ENCODE measurements at regions not wholly inside any gene's neighbourhood (a gene's known extent, or its start where the extent isn't known, plus 50 kb on each side); places are given as distances from the start of the nearest gene placed in this dataset.

DNA sequence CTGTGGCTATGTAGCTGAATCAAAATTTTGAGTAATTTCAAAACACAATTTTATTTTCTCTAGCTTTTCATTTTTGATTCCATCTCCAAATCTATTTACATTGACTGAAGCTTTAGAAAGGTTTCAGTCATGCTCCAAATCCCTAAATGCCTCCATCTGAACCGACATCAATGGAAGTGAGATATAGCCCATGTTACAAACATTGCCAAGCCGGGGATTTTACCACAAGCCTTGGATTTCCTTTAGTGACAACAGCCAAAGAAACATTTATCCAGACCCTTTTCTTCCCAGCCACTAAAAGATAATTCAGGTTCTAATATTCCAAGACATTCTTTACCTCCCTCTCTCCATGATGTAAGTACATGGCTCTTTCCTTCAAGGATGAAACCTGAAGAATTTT is 1087.7 kb upstream of the SEMA6A start:
- no peaks in the 10 kb centered on the region for H4K20me1 ChIP-seq (ENCODE audit: control insufficient read depth, insufficient read depth, low read depth, low read length)
- H3K27ac ChIP-seq (ENCODE audit: low read depth, low read length): no peak overlapping the region
- no peaks in the 10 kb centered on the region for H3K9me3 ChIP-seq (ENCODE audit: control insufficient read depth, insufficient read depth, low read length)
- H3K9me2 ChIP-seq (replicated peaks; ENCODE audit: control insufficient read depth, low read length): no peaks in the 10 kb centered on the region
- H3K79me2 ChIP-seq (ENCODE audit: control insufficient read depth, low read length): no peaks in the 10 kb centered on the region
- TF ChIP-seq EZH2phosphoT487 (IDR thresholded peaks at IDR 0.05; ENCODE audit: borderline replicate concordance, low read length): no peak
- TF ChIP-seq, protein P1, sequence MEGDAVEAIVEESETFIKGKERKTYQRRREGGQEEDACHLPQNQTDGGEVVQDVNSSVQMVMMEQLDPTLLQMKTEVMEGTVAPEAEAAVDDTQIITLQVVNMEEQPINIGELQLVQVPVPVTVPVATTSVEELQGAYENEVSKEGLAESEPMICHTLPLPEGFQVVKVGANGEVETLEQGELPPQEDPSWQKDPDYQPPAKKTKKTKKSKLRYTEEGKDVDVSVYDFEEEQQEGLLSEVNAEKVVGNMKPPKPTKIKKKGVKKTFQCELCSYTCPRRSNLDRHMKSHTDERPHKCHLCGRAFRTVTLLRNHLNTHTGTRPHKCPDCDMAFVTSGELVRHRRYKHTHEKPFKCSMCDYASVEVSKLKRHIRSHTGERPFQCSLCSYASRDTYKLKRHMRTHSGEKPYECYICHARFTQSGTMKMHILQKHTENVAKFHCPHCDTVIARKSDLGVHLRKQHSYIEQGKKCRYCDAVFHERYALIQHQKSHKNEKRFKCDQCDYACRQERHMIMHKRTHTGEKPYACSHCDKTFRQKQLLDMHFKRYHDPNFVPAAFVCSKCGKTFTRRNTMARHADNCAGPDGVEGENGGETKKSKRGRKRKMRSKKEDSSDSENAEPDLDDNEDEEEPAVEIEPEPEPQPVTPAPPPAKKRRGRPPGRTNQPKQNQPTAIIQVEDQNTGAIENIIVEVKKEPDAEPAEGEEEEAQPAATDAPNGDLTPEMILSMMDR (IDR thresholded peaks at IDR 0.05; ENCODE audit: low read depth, low read length, poor library complexity, severe bottlenecking): no peak
- no peaks in the 10 kb centered on the region for H3F3A ChIP-seq (ENCODE audit: control insufficient read depth, insufficient read depth)
- no peak overlapping the region for H3K4me3 ChIP-seq (ENCODE audit: low read length)
- H3K27me3 ChIP-seq (ENCODE audit: control insufficient read depth, low read length): no peaks in the 10 kb centered on the region
- H3K4me1 ChIP-seq (ENCODE audit: control insufficient read depth, low read length): no peaks in the 10 kb centered on the region
- no peak overlapping the region for H3K4me2 ChIP-seq (ENCODE audit: low read length)
- no peaks in the 10 kb centered on the region for H3K36me3 ChIP-seq (ENCODE audit: control insufficient read depth, low read length)

DNA sequence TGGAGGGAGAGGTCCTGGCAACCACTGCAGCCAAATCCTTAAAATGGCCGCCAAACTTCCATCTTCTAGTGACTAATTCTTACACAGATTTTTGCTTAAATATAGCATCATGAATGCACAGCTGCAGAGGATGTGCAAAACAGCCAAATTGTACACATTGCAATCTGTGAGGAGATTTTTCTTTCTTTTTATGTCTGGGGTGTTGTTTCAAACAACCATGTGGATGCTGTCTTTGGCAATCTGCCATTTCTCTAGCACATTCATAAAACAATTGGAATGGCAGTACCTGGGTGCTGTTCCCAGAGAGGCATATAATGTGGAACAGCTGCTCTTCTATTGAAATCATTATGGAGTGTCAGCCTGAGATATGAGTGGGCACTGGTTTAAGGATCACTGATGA is 1082.9 kb upstream of the SEMA6A start:
- no peaks in the 10 kb centered on the region for H3K9me2 ChIP-seq (replicated peaks; ENCODE audit: control insufficient read depth, low read length)
- H3K4me3 ChIP-seq (ENCODE audit: low read length): no peak overlapping the region
- no peaks in the 10 kb centered on the region for H3K9me3 ChIP-seq (ENCODE audit: control insufficient read depth, insufficient read depth, low read length)
- no peaks in the 10 kb centered on the region for H3K4me1 ChIP-seq (ENCODE audit: control insufficient read depth, low read length)
- TF ChIP-seq, protein P1 (IDR thresholded peaks at IDR 0.05; ENCODE audit: low read depth, low read length, poor library complexity, severe bottlenecking): no peak
- no peak for TF ChIP-seq EZH2phosphoT487 (IDR thresholded peaks at IDR 0.05; ENCODE audit: borderline replicate concordance, low read length)
- no peak overlapping the region for H3K27ac ChIP-seq (ENCODE audit: low read depth, low read length)
- no peaks in the 10 kb centered on the region for H3K79me2 ChIP-seq (ENCODE audit: control insufficient read depth, low read length)
- no peaks in the 10 kb centered on the region for H3K36me3 ChIP-seq (ENCODE audit: control insufficient read depth, low read length)
- H3K4me2 ChIP-seq (ENCODE audit: low read length): no peak overlapping the region
- no peaks in the 10 kb centered on the region for H4K20me1 ChIP-seq (ENCODE audit: control insufficient read depth, insufficient read depth, low read depth, low read length)
- no peaks in the 10 kb centered on the region for H3F3A ChIP-seq (ENCODE audit: control insufficient read depth, insufficient read depth)
- no peaks in the 10 kb centered on the region for H3K27me3 ChIP-seq (ENCODE audit: control insufficient read depth, low read length)

DNA sequence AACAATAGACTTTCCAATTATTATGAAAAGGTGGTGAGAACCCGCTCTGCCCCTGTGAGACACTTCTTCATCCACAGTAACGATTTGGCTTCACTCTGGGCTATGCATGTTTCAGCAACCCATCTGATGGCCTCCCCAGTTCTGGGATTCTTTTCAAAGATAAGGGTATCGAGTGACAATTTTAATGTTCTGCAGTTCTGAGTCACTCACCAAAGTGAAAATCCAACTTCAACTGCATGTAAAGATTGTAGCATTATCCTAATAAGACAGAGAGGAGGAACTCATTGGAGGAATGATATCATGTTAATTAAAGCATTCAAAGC is 1078.3 kb upstream of the SEMA6A start:
- no peak for TF ChIP-seq EZH2phosphoT487 (IDR thresholded peaks at IDR 0.05; ENCODE audit: borderline replicate concordance, low read length)
- TF ChIP-seq, protein P1 (IDR thresholded peaks at IDR 0.05; ENCODE audit: low read depth, low read length, poor library complexity, severe bottlenecking): no peak
- Histone ChIP-seq H3K4me2 (ENCODE audit: low read length) (no peak overlapping the region), H3K4me3 (ENCODE audit: low read length) (no peak overlapping the region), H3K9me3 (ENCODE audit: control insufficient read depth, insufficient read depth, low read length) (no peaks in the 10 kb centered on the region), H3K4me1 (ENCODE audit: control insufficient read depth, low read length) (no peaks in the 10 kb centered on the region), H3K27me3 (ENCODE audit: control insufficient read depth, low read length) (no peaks in the 10 kb centered on the region), H3K79me2 (ENCODE audit: control insufficient read depth, low read length) (no peaks in the 10 kb centered on the region), H4K20me1 (ENCODE audit: control insufficient read depth, insufficient read depth, low read depth, low read length) (no peaks in the 10 kb centered on the region), H3K9me2 (replicated peaks; ENCODE audit: control insufficient read depth, low read length) (no peaks in the 10 kb centered on the region), H3F3A (ENCODE audit: control insufficient read depth, insufficient read depth) (no peaks in the 10 kb centered on the region), H3K36me3 (ENCODE audit: control insufficient read depth, low read length) (no peaks in the 10 kb centered on the region), H3K27ac (ENCODE audit: low read depth, low read length) (no peak overlapping the region)
